DMS 273 treated with DMSO at 0.1 percent for 48 hours (cell line): ENCODE measurements at regions not wholly inside any gene's neighbourhood (a gene's known extent, or its start where the extent isn't known, plus 50 kb on each side); places are given as distances from the start of the nearest gene placed in this dataset.
"Not testable (repeated sequence)": the region's sequence is repeated elsewhere in the genome, so short reads cannot be mapped to it uniquely, and the experiment has no call there.

ENCODE experiments used
- DNase-seq: peaks from one replicate; lab custom pipeline; 2025; lab: John Stamatoyannopoulos, UW

GRCh38 chrX:8105531-8105930 is 65.5 kb downstream of the VCX2 start:
- no peak for DNase-seq

- no peak for DNase-seq
Observed at GRCh38 chrX:8103655-8104054, 67.4 kb downstream of the VCX2 start.

- DNase-seq: no peak
Observed at GRCh38 chrX:8091510-8091909, 79.6 kb downstream of the VCX2 start.

GRCh38 chrX:8090906-8091305 is 80.2 kb downstream of the VCX2 start:
- DNase-seq: no peak

- DNase-seq: no peak
Observed at GRCh38 chrX:8090482-8090881, 80.6 kb downstream of the VCX2 start.

- no peak for DNase-seq
Observed at GRCh38 chrX:8089141-8089540, 81.9 kb downstream of the VCX2 start.

- no peak for DNase-seq
Observed at GRCh38 chrX:8084006-8084405, 87.1 kb downstream of the VCX2 start.

GRCh38 chrX:8083286-8083685 is 87.8 kb downstream of the VCX2 start:
- DNase-seq: no peak

GRCh38 chrX:8075636-8076035 is 95.4 kb downstream of the VCX2 start:
- DNase-seq: no peak

- no peak for DNase-seq
Observed at GRCh38 chrX:8067754-8068462, 103.2 kb downstream of the VCX2 start.

GRCh38 chrX:8052909-8053308 is 118.2 kb downstream of the VCX2 start:
- no peak for DNase-seq

GRCh38 chrX:8049827-8050226 is 121.2 kb downstream of the VCX2 start:
- DNase-seq: peak; percentile 57

- DNase-seq: no peak
Observed at GRCh38 chrX:8048466-8048865, 121.3 kb upstream of the PNPLA4 start.

- DNase-seq: no peak
Observed at GRCh38 chrX:8044947-8045346, 117.7 kb upstream of the PNPLA4 start.

GRCh38 chrX:8043546-8043945 is 116.3 kb upstream of the PNPLA4 start:
- DNase-seq: no peak

- DNase-seq: no peak
Observed at GRCh38 chrX:8043121-8043520, 115.9 kb upstream of the PNPLA4 start.

- no peak for DNase-seq
Observed at GRCh38 chrX:8042304-8042703, 115.1 kb upstream of the PNPLA4 start.

GRCh38 chrX:8039711-8040110 is 112.5 kb upstream of the PNPLA4 start:
- DNase-seq: not testable (repeated sequence)

- no peak for DNase-seq
Observed at GRCh38 chrX:8037593-8038348, 110.6 kb upstream of the PNPLA4 start.

GRCh38 chrX:8036914-8037313 is 109.7 kb upstream of the PNPLA4 start:
- no peak for DNase-seq

- no peak for DNase-seq
Observed at GRCh38 chrX:8034058-8034457, 106.8 kb upstream of the PNPLA4 start.

GRCh38 chrX:8033175-8033574 is 106.0 kb upstream of the PNPLA4 start:
- DNase-seq: no peak

- no peak for DNase-seq
Observed at GRCh38 chrX:8030361-8030760, 103.1 kb upstream of the PNPLA4 start.

- DNase-seq: no peak
Observed at GRCh38 chrX:8027827-8028226, 100.6 kb upstream of the PNPLA4 start.
